Activated CD4-positive, alpha-beta memory T cell treated with anti-CD3 and anti-CD28 coated beads, Interleukin-2, amount 10 ng/mL, durations not matched to agents 7 days and 5 days (primary cell): ENCODE measurements at regions not wholly inside any gene's neighbourhood (a gene's known extent, or its start where the extent isn't known, plus 50 kb on each side); places are given as distances from the start of the nearest gene placed in this dataset.

ENCODE experiments used
- CTCF ChIA-PET: fragments of 350-600 bp; sonication (Branson Sonifier 250); formaldehyde crosslinking; loops from one replicate; lab custom pipeline; 2021; ENCODE audit warnings: antibody characterized with exemption, inconsistent platforms; lab: Charles Lee
- POLR2A ChIA-PET: fragments of 350-600 bp; sonication (Branson Sonifier 250); formaldehyde crosslinking; loops from one replicate; lab custom pipeline; 2021; ENCODE audit warnings: antibody characterized with exemption; lab: Charles Lee
- DNase-seq: peaks from one replicate; pipeline ENCODE4 v3.0.0-alpha.2; 2020
- H3K27ac Mint-ChIP-seq: one replicate; pipeline ENCODE4 v1.8.0; 2021; ENCODE audit warnings: mild to moderate bottlenecking, mixed read lengths
- H3K27me3 Mint-ChIP-seq: one replicate; pipeline ENCODE4 v1.8.0; 2021; ENCODE audit warnings: mixed read lengths
- H3K36me3 Mint-ChIP-seq: one replicate; pipeline ENCODE4 v1.8.0; 2021; ENCODE audit warnings: low read depth, mixed read lengths
- H3K4me1 Mint-ChIP-seq: one replicate; pipeline ENCODE4 v1.8.0; 2021; ENCODE audit warnings: mixed read lengths
- H3K4me3 Mint-ChIP-seq: one replicate; pipeline ENCODE4 v1.8.0; 2021; ENCODE audit warnings: mild to moderate bottlenecking, mixed read lengths
- H3K9me3 Mint-ChIP-seq: one replicate; pipeline ENCODE4 v1.8.0; 2021; ENCODE audit warnings: mixed read lengths

DNA sequence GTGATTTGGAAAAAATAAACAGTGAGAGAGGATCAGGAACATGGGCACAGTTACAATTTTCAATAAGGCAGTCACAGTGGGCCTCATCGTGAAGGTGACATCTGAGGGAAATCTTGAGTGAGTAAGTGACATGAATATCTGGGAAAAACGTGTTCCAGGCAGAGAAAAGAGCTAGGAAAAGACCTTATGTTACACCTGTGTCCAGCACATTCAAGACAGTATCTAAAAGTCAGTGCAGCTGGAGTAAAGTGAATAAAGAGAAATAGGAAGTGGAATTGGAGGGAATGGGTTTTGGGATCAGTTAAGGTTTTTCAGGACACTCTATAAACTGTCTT lies 827.5 kb upstream of the FAT3 start:
- no peak for DNase-seq
- ChIA-PET CTCF (no interaction called here), POLR2A (no interaction called here)
- H3K27ac Mint-ChIP-seq = no peak overlapping the region
- peaks cover 17% of the 10 kb centered on the region for H3K9me3 Mint-ChIP-seq
- H3K36me3 Mint-ChIP-seq = no peaks in the 10 kb centered on the region
- no peaks in the 10 kb centered on the region for H3K4me1 Mint-ChIP-seq
- H3K27me3 Mint-ChIP-seq = no peaks in the 10 kb centered on the region
- no peak overlapping the region for H3K4me3 Mint-ChIP-seq

DNA sequence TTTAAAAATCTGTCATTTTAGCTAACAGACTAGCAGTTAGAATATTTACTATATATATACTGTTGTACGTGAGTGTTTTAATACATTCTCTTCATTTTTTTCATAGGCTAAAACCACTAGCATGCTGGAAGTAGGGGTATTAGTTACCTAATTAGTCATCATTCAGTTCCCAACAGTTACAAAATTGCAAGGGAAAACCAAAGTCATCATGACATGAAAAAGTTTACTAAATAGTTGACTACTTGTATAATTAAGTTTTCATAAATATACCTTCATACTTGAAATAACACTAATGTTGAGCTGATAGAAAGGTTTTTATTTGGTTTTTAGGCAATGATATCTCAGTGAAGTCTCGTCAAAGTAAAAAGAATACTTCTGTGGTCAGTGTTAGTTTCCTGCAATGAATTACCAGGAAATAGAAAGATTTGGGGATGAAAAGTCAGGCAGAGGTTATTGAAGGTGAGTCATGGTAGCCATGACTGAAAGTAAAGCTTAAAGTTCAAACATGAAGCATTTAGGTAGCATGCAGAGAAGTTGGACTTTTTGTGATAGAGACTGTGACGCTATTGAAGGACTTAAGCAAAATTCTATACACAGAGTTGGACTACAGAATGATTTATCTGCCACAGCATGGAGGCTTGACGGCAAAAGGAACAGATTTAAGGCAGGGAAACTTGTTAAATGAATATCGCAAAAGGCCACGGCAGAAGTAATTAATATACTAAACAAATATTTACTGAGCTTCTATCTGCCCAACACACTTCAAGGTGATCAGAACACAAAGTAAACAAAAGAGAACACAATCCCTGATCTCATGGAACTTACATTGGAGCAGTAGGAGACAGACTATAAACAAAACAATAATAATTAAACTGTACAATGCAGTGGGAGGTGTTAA lies 828.1 kb upstream of the FAT3 start:
- H3K9me3 Mint-ChIP-seq = peaks cover 17% of the 10 kb centered on the region
- H3K4me1 Mint-ChIP-seq = no peaks in the 10 kb centered on the region
- no peak overlapping the region for H3K27ac Mint-ChIP-seq
- DNase-seq = no peak
- H3K27me3 Mint-ChIP-seq = no peaks in the 10 kb centered on the region
- H3K4me3 Mint-ChIP-seq = no peak overlapping the region
- H3K36me3 Mint-ChIP-seq = no peaks in the 10 kb centered on the region
- POLR2A ChIA-PET = no interaction called here
- CTCF ChIA-PET = no interaction called here

DNA sequence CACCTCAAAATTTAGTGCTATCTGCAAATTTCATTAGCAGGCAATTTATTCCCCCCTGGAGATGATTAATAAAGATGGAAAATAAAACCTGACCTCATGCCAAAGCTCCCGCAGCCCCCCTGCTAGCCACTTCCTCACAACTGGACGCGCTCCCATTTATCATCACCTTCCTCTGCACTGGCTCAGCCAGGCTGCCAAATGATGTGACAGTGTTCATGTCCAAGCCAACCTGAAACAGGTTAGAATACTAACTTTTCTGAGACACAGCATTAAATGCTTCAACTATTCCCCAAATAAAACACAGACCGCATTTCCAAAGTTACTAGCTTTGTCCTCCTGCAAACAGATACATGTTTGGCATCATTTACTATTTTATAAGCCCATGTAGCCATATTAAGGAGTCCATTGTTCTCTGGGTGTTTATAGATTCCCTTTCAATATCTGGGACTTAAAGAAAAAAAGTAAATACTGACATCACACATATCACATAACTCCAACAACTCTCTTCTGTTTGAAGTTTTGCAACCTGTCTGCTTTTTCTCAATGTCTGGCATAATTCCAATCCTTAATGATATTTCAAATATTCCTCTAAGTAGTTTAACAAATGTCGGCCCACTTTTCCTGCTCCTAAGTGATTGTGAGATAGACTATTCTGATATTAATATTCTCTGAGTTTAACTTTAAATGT lies 829.7 kb upstream of the FAT3 start:
- Mint-ChIP-seq H3K27ac (no peak overlapping the region), H3K36me3 (no peaks in the 10 kb centered on the region), H3K9me3 (peaks cover 14% of the 10 kb centered on the region), H3K4me1 (no peaks in the 10 kb centered on the region), H3K4me3 (no peak overlapping the region), H3K27me3 (no peaks in the 10 kb centered on the region)
- ChIA-PET CTCF (no interaction called here), POLR2A (no interaction called here)
- no peak for DNase-seq

DNA sequence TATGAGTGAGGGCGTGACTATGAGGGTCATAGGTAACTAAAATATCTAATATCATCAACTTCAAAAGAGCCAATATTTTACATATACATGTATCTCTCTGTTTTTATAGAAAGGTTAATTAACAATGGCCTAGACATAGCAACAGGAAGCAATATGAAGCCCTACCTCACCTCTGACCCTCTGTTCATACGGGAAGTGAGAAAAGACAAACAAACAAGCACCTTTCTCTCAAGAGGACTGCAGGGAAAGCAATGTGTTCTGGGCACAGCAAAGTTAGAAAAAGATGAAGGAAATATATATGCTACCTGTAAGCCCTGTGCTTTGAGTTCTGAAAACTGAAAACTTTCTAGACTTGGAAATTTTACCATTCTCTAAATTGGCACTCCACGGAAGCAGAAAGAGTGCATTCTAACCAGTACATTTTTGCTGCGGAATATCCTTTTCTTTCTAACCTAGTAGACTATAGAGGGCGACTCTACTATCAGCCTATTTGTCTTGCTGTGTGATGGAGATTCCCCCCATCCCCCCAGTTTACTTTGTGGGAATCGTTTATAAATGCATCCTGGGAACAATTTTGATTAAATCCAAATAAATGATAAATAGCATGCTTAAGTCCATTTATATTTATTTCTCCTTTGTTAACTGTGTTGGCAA lies 830.4 kb upstream of the FAT3 start:
- no peaks in the 10 kb centered on the region for H3K36me3 Mint-ChIP-seq
- H3K27me3 Mint-ChIP-seq = no peaks in the 10 kb centered on the region
- H3K4me3 Mint-ChIP-seq = no peak overlapping the region
- H3K9me3 Mint-ChIP-seq = peaks cover 15% of the 10 kb centered on the region
- no peak for DNase-seq
- CTCF ChIA-PET = no interaction called here
- no peaks in the 10 kb centered on the region for H3K4me1 Mint-ChIP-seq
- POLR2A ChIA-PET = no interaction called here
- H3K27ac Mint-ChIP-seq = no peak overlapping the region

DNA sequence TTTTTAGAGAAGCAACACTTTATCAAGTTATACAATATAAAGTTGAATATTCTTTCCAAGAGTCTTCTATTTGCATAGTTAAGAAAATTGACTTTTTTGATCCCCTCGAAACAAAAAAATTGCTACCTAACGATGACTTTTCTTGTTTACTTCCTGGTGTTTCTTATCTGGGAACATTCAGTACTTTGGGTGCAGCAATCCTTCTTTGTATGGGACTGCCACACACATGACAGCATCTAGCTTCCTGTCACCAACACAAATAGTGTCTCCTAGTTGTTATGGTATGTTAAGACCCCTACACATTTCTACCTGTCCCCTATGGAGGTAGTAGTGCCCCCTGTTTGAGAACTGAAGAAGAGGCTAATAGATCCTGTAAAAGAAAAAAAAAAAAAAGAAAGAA lies 841.7 kb upstream of the FAT3 start:
- no peak overlapping the region for H3K4me3 Mint-ChIP-seq
- DNase-seq = no peak
- ChIA-PET CTCF (no interaction called here), POLR2A (no interaction called here)
- no peak overlapping the region for H3K27ac Mint-ChIP-seq
- no peaks in the 10 kb centered on the region for H3K27me3 Mint-ChIP-seq
- no peaks in the 10 kb centered on the region for H3K36me3 Mint-ChIP-seq
- no peaks in the 10 kb centered on the region for H3K4me1 Mint-ChIP-seq
- H3K9me3 Mint-ChIP-seq = peaks cover 8% of the 10 kb centered on the region

DNA sequence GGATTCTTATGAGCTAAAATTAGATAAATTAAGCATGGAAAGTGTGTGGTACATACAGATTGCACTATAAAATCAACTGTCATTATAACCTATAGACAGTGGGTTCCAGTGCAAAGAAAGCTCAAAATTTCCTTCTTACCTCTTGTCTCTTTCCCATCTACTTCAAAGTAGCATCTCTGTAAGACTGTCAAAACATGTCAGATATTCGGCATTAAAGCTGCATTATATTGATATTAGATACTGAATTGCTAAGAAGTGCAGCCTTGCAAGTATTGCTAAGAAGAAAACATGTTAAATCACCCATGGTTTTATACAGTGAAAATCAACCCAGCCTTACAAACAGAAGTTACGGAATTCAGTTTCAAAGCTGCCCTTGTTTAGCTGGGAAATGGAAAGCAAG lies 849.8 kb upstream of the FAT3 start:
- no peaks in the 10 kb centered on the region for H3K36me3 Mint-ChIP-seq

DNA sequence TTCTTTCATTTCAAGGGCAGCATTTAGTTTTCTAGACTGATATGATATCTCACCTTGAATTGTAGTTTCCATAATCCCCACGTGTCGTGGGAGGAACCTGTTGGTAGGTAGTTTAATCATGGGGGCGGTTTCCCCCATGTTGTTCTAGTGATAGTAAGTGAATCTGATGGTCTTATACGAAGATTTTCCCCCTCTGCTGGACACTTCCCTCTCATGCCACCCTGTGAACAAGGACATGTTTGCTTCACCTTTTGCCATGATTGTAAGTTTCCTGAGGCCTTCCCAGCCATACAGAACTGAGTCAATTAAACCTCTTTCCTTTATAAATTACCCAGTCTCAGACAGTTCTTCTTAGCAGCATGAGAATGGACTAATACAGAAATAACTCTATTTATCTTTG lies 851.1 kb upstream of the FAT3 start:
- H3K27ac Mint-ChIP-seq = no peak overlapping the region
- H3K4me1 Mint-ChIP-seq = no peaks in the 10 kb centered on the region
- H3K27me3 Mint-ChIP-seq = no peaks in the 10 kb centered on the region
- no peak overlapping the region for H3K4me3 Mint-ChIP-seq
- no peak for DNase-seq
- H3K9me3 Mint-ChIP-seq = no peaks in the 10 kb centered on the region
- CTCF ChIA-PET = no interaction called here
- H3K36me3 Mint-ChIP-seq = no peaks in the 10 kb centered on the region
- POLR2A ChIA-PET = no interaction called here

More for the DNA sequence above, 849.8 kb upstream of the FAT3 start:
- ChIA-PET POLR2A (no interaction called here), CTCF (no interaction called here)
- no peaks in the 10 kb centered on the region for H3K9me3 Mint-ChIP-seq
- no peak for DNase-seq
- no peak overlapping the region for H3K4me3 Mint-ChIP-seq
- no peaks in the 10 kb centered on the region for H3K4me1 Mint-ChIP-seq
- no peaks in the 10 kb centered on the region for H3K27me3 Mint-ChIP-seq
- H3K27ac Mint-ChIP-seq = no peak overlapping the region

DNA sequence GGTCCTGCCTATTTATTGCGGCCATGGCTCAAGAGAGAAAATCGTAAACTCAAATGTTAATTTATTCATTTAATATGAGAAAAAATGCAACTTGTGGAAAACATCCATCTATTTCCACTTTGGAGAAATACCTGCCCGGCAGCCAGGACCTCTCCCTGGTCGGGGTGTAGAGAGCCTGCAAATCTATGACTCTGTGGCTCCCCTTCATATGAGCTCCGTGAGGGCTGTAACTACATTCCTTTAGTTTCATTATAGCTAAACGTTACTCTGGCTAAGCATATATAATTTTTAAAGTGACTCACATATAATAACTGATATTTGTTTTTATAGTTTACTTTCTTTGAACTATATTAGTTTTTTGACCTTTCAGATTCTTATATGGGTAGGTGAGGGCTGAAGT lies 857.8 kb upstream of the FAT3 start:
- Mint-ChIP-seq H3K4me1 (no peaks in the 10 kb centered on the region), H3K27me3 (no peaks in the 10 kb centered on the region), H3K27ac (no peak overlapping the region), H3K4me3 (no peak overlapping the region), H3K36me3 (no peaks in the 10 kb centered on the region), H3K9me3 (peaks cover 7% of the 10 kb centered on the region)
- CTCF ChIA-PET = no interaction called here
- POLR2A ChIA-PET = no interaction called here
- DNase-seq = no peak

DNA sequence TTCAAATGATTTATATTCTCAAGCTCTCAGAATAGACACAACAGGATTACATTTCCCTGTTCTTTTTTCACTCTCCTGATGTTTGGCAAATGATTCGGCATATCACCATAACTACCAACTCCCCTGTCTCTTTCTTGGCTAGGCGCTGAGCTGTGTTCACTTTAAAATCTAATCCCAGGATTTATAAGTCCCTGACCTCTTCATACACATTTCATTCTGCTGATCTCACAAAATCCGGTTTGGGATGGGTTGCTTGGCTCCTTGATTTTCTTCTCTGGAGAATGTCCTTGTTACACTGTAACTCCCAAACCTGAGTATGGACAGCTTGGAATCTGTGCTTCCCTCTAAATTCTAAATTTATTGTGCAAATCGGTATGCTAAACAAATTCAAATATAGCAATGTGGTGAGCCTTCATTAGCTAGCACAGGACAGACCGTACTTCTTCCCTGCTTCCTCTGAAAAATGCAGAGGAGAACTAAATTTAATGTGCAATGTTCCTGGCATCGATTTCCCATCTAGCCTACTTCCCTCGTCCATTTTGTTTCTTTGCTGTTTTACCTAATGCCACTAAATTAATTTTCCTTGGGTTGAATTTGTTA lies 858.5 kb upstream of the FAT3 start:
- no peaks in the 10 kb centered on the region for H3K27me3 Mint-ChIP-seq
- no peak overlapping the region for H3K27ac Mint-ChIP-seq
- ChIA-PET CTCF (no interaction called here), POLR2A (no interaction called here)
- H3K36me3 Mint-ChIP-seq = no peaks in the 10 kb centered on the region
- no peak for DNase-seq
- H3K9me3 Mint-ChIP-seq = peaks cover 7% of the 10 kb centered on the region
- no peak overlapping the region for H3K4me3 Mint-ChIP-seq
- no peaks in the 10 kb centered on the region for H3K4me1 Mint-ChIP-seq

DNA sequence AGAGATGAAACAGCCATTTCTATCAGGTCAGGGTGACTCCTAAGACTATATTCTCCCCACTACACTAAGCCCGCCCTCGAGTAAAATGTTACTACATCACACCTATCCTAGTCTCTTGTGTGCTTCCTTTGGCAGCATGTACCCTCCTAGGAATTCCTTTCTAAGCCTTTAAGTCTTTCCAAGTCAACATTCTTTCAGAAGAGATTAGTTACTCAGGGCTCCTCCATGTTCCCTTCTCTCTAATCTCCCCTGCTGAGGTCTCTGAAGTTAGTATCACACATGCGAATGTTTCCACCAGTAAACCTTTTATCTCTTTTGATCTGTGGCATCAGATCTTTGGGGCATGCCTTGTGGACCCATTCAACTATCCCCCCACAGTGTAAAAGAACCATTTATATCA lies 873.7 kb upstream of the FAT3 start:
- Mint-ChIP-seq H3K4me3 (no peak overlapping the region), H3K9me3 (peaks cover 11% of the 10 kb centered on the region)
- POLR2A ChIA-PET = no interaction called here

DNA sequence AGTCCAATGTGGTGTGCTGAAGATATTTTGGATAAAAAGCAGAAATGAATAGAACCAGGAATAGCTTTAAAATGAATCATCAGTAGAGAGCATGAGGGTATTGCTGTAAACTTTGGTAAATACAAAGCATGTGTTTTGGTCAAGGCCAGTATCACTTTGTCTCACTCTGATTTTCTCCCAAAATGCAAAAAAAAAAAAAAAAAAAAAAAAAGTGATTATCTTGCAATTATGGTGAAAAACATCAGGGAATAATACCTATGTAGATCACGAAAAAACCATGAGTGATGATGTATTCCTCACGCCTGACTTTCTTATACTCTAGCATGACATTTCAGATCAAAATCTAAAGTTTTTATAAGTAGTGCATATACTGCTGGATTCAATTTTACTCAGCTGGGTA lies 897.9 kb upstream of the FAT3 start:
- CTCF ChIA-PET = no interaction called here
- peaks cover 4% of the 10 kb centered on the region for H3K9me3 Mint-ChIP-seq

More for the DNA sequence above, 873.7 kb upstream of the FAT3 start:
- no peaks in the 10 kb centered on the region for H3K36me3 Mint-ChIP-seq
- no peak overlapping the region for H3K27ac Mint-ChIP-seq
- H3K4me1 Mint-ChIP-seq = no peaks in the 10 kb centered on the region
- H3K27me3 Mint-ChIP-seq = no peaks in the 10 kb centered on the region
- no peak for DNase-seq
- CTCF ChIA-PET = no interaction called here

DNA sequence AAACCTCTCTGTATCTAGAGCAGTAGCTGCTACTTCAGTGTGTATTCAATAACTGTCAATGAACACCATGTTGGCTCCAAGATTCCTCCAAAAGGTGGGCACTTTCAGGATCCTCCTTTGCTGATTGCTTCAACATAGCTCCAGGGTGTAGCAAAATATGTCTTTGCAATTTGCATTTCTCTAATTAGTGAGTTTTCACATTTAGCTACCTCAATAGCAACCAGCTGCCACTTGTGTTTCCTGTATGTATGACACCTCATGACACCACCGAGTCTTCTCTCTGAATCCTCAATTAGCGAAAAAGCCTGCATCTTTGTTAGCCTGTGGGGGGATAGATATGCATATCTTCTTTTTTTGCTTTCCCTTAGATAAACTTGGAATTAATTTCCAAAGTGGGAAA lies 898.3 kb upstream of the FAT3 start:
- ChIA-PET CTCF (no interaction called here), POLR2A (no interaction called here)
- H3K4me3 Mint-ChIP-seq = no peak overlapping the region
- DNase-seq = no peak
- H3K36me3 Mint-ChIP-seq = no peaks in the 10 kb centered on the region
- H3K9me3 Mint-ChIP-seq = peaks cover 4% of the 10 kb centered on the region
- H3K27ac Mint-ChIP-seq = no peak overlapping the region
- H3K27me3 Mint-ChIP-seq = no peaks in the 10 kb centered on the region
- H3K4me1 Mint-ChIP-seq = no peaks in the 10 kb centered on the region

More for the DNA sequence above, 897.9 kb upstream of the FAT3 start:
- no peak for DNase-seq
- POLR2A ChIA-PET = no interaction called here
- no peaks in the 10 kb centered on the region for H3K27me3 Mint-ChIP-seq
- H3K36me3 Mint-ChIP-seq = no peaks in the 10 kb centered on the region
- no peaks in the 10 kb centered on the region for H3K4me1 Mint-ChIP-seq
- H3K4me3 Mint-ChIP-seq = no peak overlapping the region
- no peak overlapping the region for H3K27ac Mint-ChIP-seq

DNA sequence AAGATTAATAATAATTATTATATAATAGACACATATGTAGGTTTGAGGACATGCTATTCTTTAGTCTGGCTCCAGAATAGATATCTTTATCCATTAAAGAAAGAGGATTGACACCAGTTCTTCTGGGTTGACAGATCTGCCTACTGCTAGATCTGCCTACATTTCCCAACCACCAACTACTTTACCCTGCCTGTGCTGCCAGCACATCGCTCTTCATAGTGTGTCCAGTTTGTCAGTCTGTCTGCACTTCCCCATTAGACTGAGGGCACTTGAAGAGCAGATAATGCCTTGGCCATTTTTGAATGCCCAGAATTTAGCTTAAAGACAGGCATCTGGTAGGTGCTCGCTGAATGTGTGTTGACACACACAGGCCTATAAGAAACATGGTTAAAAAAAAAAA lies 910.1 kb upstream of the FAT3 start:
- H3K4me3 Mint-ChIP-seq = no peak overlapping the region

More for the DNA sequence above, 910.1 kb upstream of the FAT3 start:
- Mint-ChIP-seq H3K4me1 (no peaks in the 10 kb centered on the region), H3K27me3 (no peaks in the 10 kb centered on the region), H3K27ac (no peak overlapping the region), H3K9me3 (peaks cover 11% of the 10 kb centered on the region), H3K36me3 (no peaks in the 10 kb centered on the region)
- CTCF ChIA-PET = no interaction called here
- POLR2A ChIA-PET = no interaction called here
- DNase-seq = no peak
